Loucy (cell line): ENCODE measurements at regions not wholly inside any gene's neighbourhood (a gene's known extent, or its start where the extent isn't known, plus 50 kb on each side); places are given as distances from the start of the nearest gene placed in this dataset.

Experiments used
- H2AFZ ChIP-seq: fragments of 200-600 bp; sonication (generic); 2 replicates; pipeline ENCODE4 v1.6.0; 2016; ENCODE audit warnings: antibody characterized with exemption, mild to moderate bottlenecking, low read length, moderate library complexity
- H3F3A ChIP-seq: fragments of 200-600 bp; 2 replicates; pipeline ENCODE4 v1.6.0; 2016; ENCODE audit warnings: antibody characterized with exemption, low read depth, mild to moderate bottlenecking
- H3K27me3 ChIP-seq: fragments of 200-600 bp; sonication (generic); 2 replicates; pipeline ENCODE4 v1.6.1; 2014; ENCODE audit warnings: low read length, mild to moderate bottlenecking; ENCODE audit not compliant: insufficient read depth, poor library complexity, severe bottlenecking
- H3K36me3 ChIP-seq: fragments of 200-600 bp; sonication (generic); 2 replicates; pipeline ENCODE4 v1.6.1; 2016; ENCODE audit warnings: low read length; ENCODE audit not compliant: insufficient read depth
- H3K4me1 ChIP-seq: fragments of 200-600 bp; sonication (generic); 2 replicates; pipeline ENCODE4 v1.5.1; 2014; ENCODE audit warnings: low read length, mild to moderate bottlenecking; ENCODE audit not compliant: insufficient read depth, poor library complexity, severe bottlenecking
- H3K4me2 ChIP-seq: fragments of 200-600 bp; sonication (generic); 2 replicates; pipeline ENCODE4 v1.6.0; 2014; ENCODE audit warnings: antibody characterized with exemption, low read length, low read depth, mild to moderate bottlenecking; ENCODE audit not compliant: poor library complexity, severe bottlenecking
- H3K4me3 ChIP-seq: fragments of 200-600 bp; sonication (generic); 2 replicates; pipeline ENCODE4 v1.5.1; 2014; ENCODE audit warnings: low read length, mild to moderate bottlenecking, mixed read lengths; ENCODE audit not compliant: poor library complexity, severe bottlenecking
- H3K79me2 ChIP-seq: fragments of 200-600 bp; sonication (generic); 2 replicates; pipeline ENCODE4 v1.6.1; 2014; ENCODE audit warnings: low read length; ENCODE audit not compliant: insufficient read depth
- H3K9ac ChIP-seq: fragments of 200-600 bp; sonication (generic); 2 replicates; pipeline ENCODE4 v1.6.0; 2014; ENCODE audit warnings: mild to moderate bottlenecking, low read depth, low read length, moderate library complexity; ENCODE audit not compliant: poor library complexity, severe bottlenecking
- H3K9me2 ChIP-seq: fragments of 200-600 bp; sonication (generic); replicated peaks from 2 replicates; pipeline ENCODE4 v1.6.1; 2016; ENCODE audit warnings: low read depth, low read length, mixed read lengths
- H3K9me3 ChIP-seq: fragments of 200-600 bp; sonication (generic); 2 replicates; pipeline ENCODE4 v1.6.1; 2014; ENCODE audit warnings: mild to moderate bottlenecking, antibody characterized with exemption, low read length, low read depth; ENCODE audit not compliant: insufficient read depth
- H4K20me1 ChIP-seq: fragments of 200-600 bp; sonication (generic); 2 replicates; pipeline ENCODE4 v1.6.0; 2014; ENCODE audit warnings: antibody characterized with exemption, low read length, mild to moderate bottlenecking; ENCODE audit not compliant: insufficient read depth, poor library complexity, severe bottlenecking
- EZH2phosphoT487 ChIP-seq: fragments of 200-600 bp; IDR thresholded peaks from 2 replicates; pipeline ENCODE4 v1.6.1; 2018; ENCODE audit warnings: antibody characterized with exemption, mild to moderate bottlenecking, moderate library complexity, borderline replicate concordance
- TF ChIP-seq, protein P1 (sequence below): fragments of 200-600 bp; sonication (generic); conservative IDR thresholded peaks from 2 replicates; pipeline ENCODE4 v1.5.1; 2014; ENCODE audit warnings: mild to moderate bottlenecking, antibody characterized with exemption, low read length

GRCh38 chr4:124135409-124135813, 577.1 kb downstream of the ANKRD50 start:
- no peaks in the 10 kb centered on the region for H4K20me1 ChIP-seq
- H3K4me1 ChIP-seq: no peaks in the 10 kb centered on the region
- H3K27me3 ChIP-seq: no peaks in the 10 kb centered on the region
- no peak overlapping the region for H3K9ac ChIP-seq
- H3K79me2 ChIP-seq: no peaks in the 10 kb centered on the region
- H3K9me2 ChIP-seq: no peaks in the 10 kb centered on the region
- H2AFZ ChIP-seq: no peak overlapping the region
- H3K36me3 ChIP-seq: no peaks in the 10 kb centered on the region
- H3K9me3 ChIP-seq: 0 out of 2 replicates have a peak, but pooled peaks cover 5% of the 10 kb centered on the region
- H3F3A ChIP-seq: no peaks in the 10 kb centered on the region
- no peak for TF ChIP-seq EZH2phosphoT487
- TF ChIP-seq, protein P1, sequence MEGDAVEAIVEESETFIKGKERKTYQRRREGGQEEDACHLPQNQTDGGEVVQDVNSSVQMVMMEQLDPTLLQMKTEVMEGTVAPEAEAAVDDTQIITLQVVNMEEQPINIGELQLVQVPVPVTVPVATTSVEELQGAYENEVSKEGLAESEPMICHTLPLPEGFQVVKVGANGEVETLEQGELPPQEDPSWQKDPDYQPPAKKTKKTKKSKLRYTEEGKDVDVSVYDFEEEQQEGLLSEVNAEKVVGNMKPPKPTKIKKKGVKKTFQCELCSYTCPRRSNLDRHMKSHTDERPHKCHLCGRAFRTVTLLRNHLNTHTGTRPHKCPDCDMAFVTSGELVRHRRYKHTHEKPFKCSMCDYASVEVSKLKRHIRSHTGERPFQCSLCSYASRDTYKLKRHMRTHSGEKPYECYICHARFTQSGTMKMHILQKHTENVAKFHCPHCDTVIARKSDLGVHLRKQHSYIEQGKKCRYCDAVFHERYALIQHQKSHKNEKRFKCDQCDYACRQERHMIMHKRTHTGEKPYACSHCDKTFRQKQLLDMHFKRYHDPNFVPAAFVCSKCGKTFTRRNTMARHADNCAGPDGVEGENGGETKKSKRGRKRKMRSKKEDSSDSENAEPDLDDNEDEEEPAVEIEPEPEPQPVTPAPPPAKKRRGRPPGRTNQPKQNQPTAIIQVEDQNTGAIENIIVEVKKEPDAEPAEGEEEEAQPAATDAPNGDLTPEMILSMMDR: no peak
- no peak overlapping the region for H3K4me2 ChIP-seq
- H3K4me3 ChIP-seq: no peak overlapping the region

GRCh38 chr4:124139044-124139443, 573.5 kb downstream of the ANKRD50 start:
- Histone ChIP-seq H4K20me1 (no peaks in the 10 kb centered on the region), H3K9ac (no peak overlapping the region), H2AFZ (no peak overlapping the region), H3K9me3 (no peaks in the 10 kb centered on the region), H3K4me2 (no peak overlapping the region), H3K79me2 (no peaks in the 10 kb centered on the region), H3K9me2 (no peaks in the 10 kb centered on the region), H3K4me3 (no peak overlapping the region), H3K36me3 (no peaks in the 10 kb centered on the region), H3K27me3 (no peaks in the 10 kb centered on the region), H3K4me1 (no peaks in the 10 kb centered on the region), H3F3A (no peaks in the 10 kb centered on the region)
- TF ChIP-seq, protein P1: no peak
- TF ChIP-seq EZH2phosphoT487: no peak

DNA sequence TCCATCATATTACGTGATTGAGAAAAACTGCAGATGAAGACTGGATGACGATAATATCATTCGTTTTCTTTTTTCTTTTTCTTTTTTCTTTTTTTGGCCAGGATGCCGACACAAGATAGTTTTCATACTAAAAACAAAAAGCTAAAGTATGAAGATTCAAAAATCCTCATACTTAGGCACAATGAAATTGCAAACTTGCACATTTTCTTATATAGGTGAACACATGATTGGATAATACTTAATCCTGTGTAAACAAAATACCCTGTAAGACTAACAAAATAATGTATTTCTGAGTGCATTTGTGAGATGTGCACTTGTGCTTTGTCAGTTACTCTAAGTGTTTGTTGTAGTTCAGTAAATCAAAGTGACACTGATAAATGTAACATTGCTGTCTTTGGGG, 568.9 kb downstream of the ANKRD50 start:
- H3K36me3 ChIP-seq: no peaks in the 10 kb centered on the region
- no peak for TF ChIP-seq EZH2phosphoT487
- TF ChIP-seq, protein P1: no peak
- H3K9me2 ChIP-seq: no peaks in the 10 kb centered on the region
- no peak overlapping the region for H2AFZ ChIP-seq
- H3K79me2 ChIP-seq: no peaks in the 10 kb centered on the region
- no peaks in the 10 kb centered on the region for H3F3A ChIP-seq
- H3K4me2 ChIP-seq: no peak overlapping the region
- H3K4me3 ChIP-seq: no peak overlapping the region
- no peaks in the 10 kb centered on the region for H3K9me3 ChIP-seq
- no peaks in the 10 kb centered on the region for H3K4me1 ChIP-seq
- H4K20me1 ChIP-seq: no peaks in the 10 kb centered on the region
- H3K27me3 ChIP-seq: no peaks in the 10 kb centered on the region
- no peak overlapping the region for H3K9ac ChIP-seq
